ENCODE measurements at regions not wholly inside any gene's neighbourhood (a gene's known extent, or its start where the extent isn't known, plus 50 kb on each side); places are given as distances from the start of the nearest gene placed in this dataset.

DNA sequence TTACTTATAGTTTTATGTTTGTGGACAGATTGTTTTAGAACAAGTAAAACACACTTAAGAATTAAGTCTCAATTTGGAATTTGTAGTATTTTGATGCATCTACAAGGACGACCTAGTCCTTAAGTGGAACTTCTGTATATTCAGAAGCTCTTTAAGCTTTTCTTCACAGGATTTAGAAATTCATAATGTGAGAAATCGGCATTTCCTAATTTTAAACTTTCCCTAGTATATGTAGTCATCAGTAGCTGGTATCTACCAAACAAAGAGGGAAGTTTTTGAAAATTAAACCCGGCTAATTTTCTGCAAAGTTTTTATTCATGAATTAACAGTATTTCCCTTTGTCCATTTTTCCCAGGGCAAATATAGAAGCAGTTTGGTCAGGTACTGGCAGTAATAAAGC is 203.6 kb downstream of the CDRT15L2 start (continued):
- TF ChIP-seq ELK1 (CRISPR knock-in tag; IDR thresholded peaks at IDR 0.05) (no peak), EHMT2 (IDR thresholded peaks at IDR 0.05) (no peak)

DNA sequence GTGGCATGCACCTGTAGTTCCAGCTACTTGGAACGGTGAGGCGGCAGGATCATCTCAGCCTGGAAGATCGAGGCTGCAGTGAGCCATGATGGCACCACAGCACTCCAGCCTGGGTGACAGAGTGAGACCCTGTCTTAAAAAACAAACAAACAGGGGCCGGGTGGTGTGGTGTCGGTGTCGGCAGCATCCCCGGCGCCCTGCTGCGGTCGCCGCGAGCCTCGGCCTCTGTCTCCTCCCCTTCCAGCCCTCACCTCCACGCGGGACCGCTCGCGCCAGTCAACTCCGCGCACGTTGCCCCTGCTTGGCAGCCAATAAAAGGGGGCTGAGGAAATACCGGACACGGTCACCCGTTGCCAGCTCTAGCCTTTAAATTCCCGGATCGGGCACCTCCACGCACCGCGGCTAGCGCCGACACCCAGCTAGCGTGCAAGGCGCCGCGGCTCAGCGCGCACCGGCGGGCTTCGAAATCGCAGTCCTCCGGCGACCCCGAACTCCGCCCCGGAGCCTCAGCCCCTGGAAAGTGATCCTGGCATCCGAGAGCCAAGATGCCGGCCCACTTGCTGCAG is 204.7 kb downstream of the CDRT15L2 start:
- no peak overlapping the region for H3K4me3 ChIP-seq
- WGBS (ENCODE audit: insufficient coverage, low coverage, missing lambda C conversion rate): 55% methylated on average over 24 of the region's 48 CpGs
- CTCF ChIA-PET (ENCODE audit: low intra/inter-chr PET ratio): no interaction called here
- H3K4me1 ChIP-seq (replicated peaks in 1 of 2; ENCODE audit: control insufficient read depth in 2 of 2, insufficient read depth in 2 of 2, low read length in 2 of 2): peaks cover 0 to 6% of the 10 kb centered on the region in 2 experiments; a peak in 2 of 5 replicates
- in situ Hi-C loops (cut with MboI) (loop anchor here (10.0 kb wide), 1 partner anchor 1691 kb away; no protein-coding TSS in a partner anchor), intact Hi-C loops (cut with micrococcal nuclease) (no loop called here)
- ATAC-seq: no peak; the same call in 2 of the 3 replicates
- no peaks in the 10 kb centered on the region for H3K9me1 ChIP-seq (ENCODE audit: control insufficient read depth, insufficient read depth, low read length)
- DNase-seq (ENCODE audit: extremely low read depth in 1 of 4, low spot score in 3 of 4): no peak
- no peak for FAIRE-seq
- H3K36me3 ChIP-seq (ENCODE audit: control insufficient read depth, insufficient read depth, low read length): no peaks in the 10 kb centered on the region
- no peak overlapping the region for H3K4me2 ChIP-seq (ENCODE audit: insufficient read depth, low read length)
- no peak overlapping the region for H3K27ac ChIP-seq (ENCODE audit: extremely low read depth, low read depth, low read length)
- TF ChIP-seq ZNF511 (CRISPR knock-in tag; IDR thresholded peaks at IDR 0.05) (no peak), ESRRB (CRISPR knock-in tag; IDR thresholded peaks at IDR 0.05; ENCODE audit: borderline replicate concordance) (no peak), GATAD2B (IDR thresholded peaks at IDR 0.05; ENCODE audit: borderline replicate concordance) (no peak), HDAC8 (tag; IDR thresholded peaks at IDR 0.05) (no peak)
- H4K20me1 ChIP-seq (replicated peaks; ENCODE audit: control insufficient read depth, insufficient read depth, low read length): no peaks in the 10 kb centered on the region
- POLR2A ChIA-PET: no interaction called here
- no peak overlapping the region for H3K9ac ChIP-seq (ENCODE audit: insufficient read depth in 1 of 2, low read depth in 2 of 2, low read length in 2 of 2)
- no TSS peak for BruUV-seq (replicated peaks)
- H3K79me2 ChIP-seq (ENCODE audit: control insufficient read depth, insufficient read depth, low read length): no peaks in the 10 kb centered on the region
- H3K9me3 ChIP-seq (replicated peaks; ENCODE audit: control insufficient read depth, insufficient read depth, low read depth, low read length): no peaks in the 10 kb centered on the region
- no peak overlapping the region for H2AFZ ChIP-seq (ENCODE audit: low read depth, low read length)
- H3K27me3 ChIP-seq (ENCODE audit: control insufficient read depth in 2 of 2, insufficient read depth in 2 of 2, low read length in 2 of 2): peaks cover 0 to 12% of the 10 kb centered on the region in 2 experiments; a peak in 1 of 5 replicates
